LoVo (cell line): ENCODE measurements at regions not wholly inside any gene's neighbourhood (a gene's known extent, or its start where the extent isn't known, plus 50 kb on each side); places are given as distances from the start of the nearest gene placed in this dataset.

Experiments
- DNase-seq: peaks from one replicate; pipeline ENCODE4 v3.0.0-alpha.2; 2016; ENCODE audit warnings: low spot score

DNA sequence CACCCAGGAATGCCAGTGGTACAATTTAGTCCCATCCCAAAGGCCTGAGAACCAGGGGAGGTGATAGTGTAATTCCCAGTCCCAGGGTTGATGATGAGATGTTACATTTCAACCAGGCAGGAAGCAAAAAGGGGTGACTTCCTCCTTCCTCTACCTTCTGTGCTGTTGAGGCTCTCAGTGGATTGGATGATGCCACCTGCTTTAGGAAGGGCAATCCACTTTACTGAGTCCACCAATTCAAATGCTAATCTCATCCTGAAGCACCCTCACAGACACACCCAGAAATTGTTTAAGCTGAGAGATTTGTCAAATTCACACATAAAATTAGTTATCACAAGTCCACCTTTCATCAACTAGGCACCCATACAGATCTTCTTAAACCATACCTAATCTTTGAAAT lies 418.5 kb upstream of the GOLIM4 start:
- DNase-seq: no peak

DNA sequence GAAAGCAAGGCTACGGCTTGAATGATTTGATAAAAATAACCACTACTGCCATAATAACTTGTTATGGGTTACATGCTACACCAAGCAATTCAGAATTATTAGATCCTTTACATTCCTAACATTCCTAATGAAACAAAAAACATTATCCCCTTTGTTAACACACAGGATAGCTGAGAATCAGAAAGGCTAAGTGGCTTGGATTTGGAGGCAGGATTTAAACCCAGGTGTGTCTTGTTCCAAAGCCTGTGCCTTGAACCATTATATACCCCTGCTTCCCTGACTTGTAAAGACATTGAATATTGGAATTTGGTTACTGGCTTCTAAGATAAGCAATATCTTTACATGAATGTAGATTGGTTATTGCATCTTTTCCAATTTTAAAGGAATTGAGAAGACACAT lies 417.1 kb upstream of the GOLIM4 start:
- DNase-seq: no peak

DNA sequence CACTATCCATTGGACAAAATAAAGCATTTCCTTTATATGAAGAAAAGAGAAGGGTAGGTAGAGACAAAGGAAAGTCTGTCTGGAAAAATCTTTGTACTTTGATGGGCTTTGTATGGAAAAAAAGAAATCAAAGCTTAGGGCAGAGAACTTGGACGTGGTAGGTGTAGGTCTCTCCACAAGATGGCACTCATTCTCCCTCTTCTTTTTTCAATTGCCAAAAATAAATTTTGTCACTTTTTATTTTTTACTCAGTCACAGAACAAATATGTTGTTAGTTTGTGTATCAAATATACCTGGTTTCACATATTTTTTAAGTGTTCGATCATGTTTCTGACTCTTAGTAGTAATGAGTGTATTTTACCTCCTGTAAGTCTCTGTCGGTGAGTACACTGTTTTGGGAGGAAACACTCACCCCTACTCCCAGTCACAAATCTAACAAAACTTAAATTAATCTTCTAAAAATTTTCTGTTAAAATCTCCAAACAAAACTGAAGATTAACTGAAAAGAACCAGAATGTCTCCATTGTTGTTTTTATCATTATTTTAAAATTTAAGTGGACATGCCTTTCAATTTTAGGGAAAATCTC lies 415.8 kb upstream of the GOLIM4 start:
- no peak for DNase-seq

- no peak for DNase-seq
Observed at GRCh38 chr3:168506589-168506988, 410.9 kb upstream of the GOLIM4 start.

DNA sequence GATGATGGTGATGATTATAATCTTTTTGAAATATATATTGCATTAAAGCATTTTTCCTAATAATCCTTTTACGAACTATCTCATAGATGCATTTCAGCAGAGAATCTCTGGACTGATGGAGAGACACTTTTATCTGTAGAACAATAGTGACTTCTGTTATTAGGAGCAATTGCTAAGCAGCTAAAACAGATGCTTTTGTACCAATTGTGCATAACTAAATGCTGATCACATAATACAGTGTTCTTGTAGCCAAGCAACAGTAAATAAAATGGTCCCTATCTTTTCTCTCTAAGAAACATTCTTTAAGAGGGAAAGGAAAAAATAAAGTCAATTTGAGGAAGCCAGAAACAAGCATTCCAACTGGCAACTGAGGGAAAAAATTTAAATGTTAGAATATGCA lies 405.8 kb upstream of the GOLIM4 start:
- DNase-seq: no peak

DNA sequence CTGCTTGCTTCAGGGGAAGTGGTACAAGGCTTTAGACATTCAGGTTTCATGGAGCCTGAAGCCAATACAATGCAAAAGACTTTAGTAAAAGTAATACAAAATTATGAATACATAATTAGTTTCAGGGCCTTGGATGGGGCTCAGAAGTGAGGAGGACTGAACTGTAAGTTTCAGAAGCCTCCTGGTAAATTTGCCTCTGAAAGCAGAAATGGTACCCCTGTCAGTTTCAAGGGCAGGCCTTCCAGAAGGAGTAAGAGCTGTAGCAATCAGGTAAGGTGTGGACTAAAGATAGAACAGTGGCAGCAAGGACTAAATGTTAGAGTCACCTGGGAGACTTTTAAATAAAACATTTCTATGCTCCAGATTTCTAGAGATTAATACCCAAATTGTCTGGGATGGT lies 402.5 kb upstream of the GOLIM4 start:
- no peak for DNase-seq

DNA sequence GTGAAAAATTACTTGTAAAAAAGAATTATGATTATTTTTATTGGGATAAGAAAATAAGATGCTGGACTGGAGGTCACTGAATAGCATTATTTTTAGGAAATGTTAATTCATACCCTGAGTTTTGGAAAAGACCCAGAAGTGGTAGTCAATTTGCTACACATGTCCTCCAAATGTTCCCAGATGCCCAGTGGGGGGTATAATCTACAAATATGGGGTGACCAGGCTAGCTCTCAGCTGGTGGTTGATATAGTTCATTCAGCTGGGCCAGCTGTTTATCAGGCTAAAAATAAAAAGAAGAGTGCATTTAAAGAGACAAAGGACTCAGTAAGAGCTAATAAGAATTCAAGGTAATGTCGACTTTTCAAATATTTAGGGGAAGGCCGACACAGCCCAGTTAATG lies 402.0 kb upstream of the GOLIM4 start:
- DNase-seq: no peak

- no peak for DNase-seq
Observed at GRCh38 chr3:168497183-168497582, 401.5 kb upstream of the GOLIM4 start.

DNA sequence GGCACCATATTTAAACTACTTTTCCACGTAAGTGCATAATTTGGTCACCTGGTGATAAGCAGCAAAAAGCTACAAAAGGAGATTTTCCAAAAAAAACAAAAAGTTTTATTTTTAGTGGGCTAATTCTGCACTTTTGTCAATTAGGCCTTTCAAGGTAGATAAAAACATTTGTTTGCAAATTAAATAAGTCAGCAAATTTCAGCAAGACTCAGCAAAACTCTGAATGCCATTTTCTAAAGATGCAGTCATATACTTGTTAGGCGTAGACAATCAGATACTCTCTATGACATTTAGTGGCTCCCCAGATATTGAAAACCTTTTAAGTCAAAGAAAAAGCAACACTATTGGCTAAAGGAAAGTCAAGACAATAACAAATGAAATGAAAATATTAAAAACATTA lies 400.2 kb upstream of the GOLIM4 start:
- DNase-seq: no peak

GRCh38 chr3:168495270-168495669 lies 399.5 kb upstream of the GOLIM4 start:
- DNase-seq: no peak

DNA sequence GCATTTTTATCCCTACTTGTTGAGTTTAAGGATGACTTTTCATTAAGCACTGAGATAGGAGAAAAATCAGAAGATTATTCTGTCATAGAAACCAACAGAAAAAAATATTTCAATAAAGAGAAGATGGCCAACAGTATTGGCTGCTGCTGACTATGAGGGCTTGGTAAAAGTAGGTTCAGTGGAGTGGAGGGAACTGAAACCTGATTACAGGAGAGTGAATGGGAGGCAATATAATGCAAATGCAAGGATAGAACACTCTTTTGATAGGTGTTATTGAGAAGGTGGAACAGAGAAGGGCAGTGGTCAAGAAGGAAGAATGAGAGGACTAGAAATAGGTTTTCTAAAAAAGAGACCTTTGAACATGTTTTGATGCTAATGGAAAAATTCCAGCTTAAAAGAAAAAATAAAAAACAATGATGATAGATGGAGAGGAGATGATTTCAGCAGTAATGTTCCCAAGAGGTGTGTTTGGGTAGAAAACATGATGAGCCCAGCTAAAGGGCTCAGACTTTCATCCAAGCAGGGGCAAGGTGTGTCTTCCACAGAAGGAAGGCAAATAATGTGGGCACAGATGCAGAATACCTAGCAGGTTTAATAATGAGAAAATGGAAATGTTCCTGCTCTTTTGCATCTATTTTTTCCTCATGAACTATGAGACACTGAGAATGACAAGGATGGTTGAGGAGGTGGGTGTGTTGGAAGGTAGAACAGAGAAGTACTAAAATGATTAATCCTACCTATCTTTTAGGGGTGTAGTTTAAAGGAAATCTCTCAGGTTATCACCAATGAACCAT lies 397.9 kb upstream of the GOLIM4 start:
- DNase-seq: no peak

DNA sequence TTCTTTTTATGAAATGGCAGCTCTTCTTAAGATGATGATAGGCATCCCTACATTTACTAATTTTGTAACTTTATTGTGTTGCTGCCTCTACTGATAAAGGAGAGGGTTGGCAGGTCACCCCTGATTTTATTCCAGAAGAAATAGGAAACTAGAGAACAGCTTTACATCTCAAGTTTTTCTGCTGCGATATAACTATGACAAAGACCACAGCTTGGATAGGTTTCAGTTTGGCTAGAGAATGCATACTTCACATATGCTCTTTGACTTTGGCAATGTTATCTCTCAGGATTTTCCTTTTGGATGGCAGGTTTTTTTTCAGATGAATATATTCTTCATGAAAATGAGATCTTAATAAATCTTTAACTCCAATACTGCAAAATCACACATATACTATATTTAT lies 395.3 kb upstream of the GOLIM4 start:
- DNase-seq: no peak

DNA sequence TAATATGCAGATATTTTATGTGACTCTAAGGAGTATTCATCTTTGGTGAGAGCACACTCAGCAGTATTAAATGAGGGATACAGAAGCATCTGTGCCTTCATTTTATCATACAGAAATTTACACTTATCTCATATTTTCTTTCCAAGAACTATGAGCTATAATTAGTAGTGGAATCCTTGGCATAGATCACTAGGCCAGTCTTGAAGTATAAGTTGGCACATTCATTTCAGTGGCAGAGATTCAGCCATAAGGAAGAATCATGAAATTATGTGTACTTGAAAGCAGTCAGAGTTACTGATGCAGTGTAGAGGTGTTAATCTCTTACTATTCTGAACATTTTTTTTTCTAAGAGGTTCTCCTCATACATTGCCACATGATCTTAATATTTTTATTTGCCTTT lies 393.6 kb upstream of the GOLIM4 start:
- DNase-seq: no peak

DNA sequence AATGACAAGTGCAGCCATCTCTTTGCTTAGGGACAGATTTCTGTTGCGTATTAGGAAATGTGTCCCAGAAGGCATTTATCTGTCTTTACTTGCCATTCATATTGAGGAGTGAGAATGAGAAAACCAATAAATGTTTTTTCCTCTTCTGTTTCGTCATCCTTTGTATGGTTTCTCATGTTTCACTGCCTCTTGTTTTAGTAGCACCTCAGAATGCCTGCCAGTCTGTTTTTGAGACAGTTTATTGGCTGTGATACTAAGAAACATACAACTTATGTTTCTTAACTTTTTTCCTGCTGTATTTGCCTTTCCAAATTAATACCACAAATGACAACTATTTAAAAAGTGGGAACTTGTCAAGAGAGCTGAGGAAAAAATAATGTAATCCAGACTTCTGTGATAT lies 390.2 kb upstream of the GOLIM4 start:
- DNase-seq: no peak

- no peak for DNase-seq
Observed at GRCh38 chr3:168476360-168476980, 380.7 kb upstream of the GOLIM4 start.

GRCh38 chr3:168475704-168476103 lies 380.0 kb upstream of the GOLIM4 start:
- DNase-seq: no peak

DNA sequence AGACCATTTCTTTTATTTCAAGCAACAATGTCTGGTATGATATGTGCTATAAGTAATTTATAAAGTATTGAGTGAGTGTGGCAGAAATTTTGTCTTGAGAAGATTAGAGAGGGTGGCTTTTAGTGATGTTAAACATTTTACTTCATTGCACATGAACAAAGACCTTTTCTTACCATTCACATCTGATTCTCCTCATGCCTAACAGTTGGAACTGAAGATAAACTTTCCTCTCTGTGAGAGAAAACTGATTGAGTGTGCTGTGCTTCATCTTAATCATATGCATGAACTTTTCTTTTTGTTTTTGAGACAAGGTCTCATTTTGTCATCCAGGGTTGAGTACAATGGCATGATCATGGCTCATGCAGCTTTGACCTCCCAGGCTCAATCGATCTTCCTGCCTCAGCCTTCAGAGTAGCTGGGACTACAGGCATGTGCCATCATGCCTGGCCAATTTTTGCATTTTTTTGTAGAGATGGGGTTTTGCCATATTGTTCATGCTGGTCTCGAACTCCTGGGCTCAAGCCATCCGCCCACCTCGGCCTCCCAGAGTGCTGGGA lies 377.7 kb upstream of the GOLIM4 start:
- no peak for DNase-seq

DNA sequence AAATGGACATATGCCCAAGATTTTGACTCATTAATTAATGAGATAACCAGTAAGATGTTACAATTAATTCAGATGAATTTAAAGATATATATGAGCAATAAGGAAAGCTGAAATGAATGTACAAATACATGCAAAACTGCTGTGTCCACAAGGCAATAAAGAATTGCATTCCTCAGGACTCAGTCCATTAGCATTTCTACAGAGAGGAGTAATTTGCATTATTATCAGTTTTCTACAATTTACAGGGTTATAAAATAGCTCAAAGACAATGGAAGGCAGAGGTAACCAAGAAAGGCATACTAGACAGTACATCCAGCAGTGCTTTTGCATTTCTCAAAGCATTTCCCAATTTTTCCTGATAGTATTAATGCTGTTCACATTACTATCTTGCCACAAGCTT lies 377.1 kb upstream of the GOLIM4 start:
- no peak for DNase-seq

DNA sequence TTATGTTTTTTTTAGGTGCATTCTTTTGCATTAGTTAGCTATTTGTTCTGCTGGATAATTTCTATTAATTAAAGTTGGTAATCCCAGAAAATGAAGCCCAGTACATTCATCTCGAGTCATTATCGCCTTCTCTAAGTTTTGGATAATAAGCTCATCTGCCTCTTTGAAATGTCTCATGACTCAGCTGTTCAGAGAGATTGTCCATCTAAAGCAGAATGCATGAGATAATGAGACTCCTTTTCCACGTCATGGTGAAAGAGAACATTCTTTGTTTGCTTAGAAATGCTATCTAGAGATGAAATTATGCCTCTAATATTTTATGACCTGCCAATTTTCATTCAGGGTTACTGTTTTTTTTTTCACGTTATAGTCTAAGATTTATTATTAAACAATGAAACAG lies 374.7 kb upstream of the GOLIM4 start:
- no peak for DNase-seq

DNA sequence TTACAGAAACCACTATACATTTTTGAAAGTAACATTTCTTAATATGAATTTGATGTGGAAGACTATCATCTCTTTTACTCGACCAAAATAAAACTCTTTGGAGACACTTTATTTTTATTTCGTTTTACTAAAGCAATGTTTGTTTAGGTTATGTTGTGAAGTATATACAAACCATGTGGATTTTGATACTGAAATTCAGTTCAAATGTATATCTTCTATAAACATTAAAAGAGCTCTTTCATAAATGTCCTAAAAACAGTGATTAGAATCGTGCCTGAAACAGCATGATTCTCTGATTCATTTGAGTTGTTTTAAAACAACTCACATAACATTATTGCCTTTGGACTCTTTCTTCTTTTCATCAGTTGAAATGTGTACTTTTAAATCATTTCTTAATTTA lies 373.7 kb upstream of the GOLIM4 start:
- DNase-seq: no peak

- DNase-seq: no peak
Observed at GRCh38 chr3:168467115-168467714, 371.5 kb upstream of the GOLIM4 start.

- DNase-seq: no peak
Observed at GRCh38 chr3:168461793-168462192, 366.1 kb upstream of the GOLIM4 start.

DNA sequence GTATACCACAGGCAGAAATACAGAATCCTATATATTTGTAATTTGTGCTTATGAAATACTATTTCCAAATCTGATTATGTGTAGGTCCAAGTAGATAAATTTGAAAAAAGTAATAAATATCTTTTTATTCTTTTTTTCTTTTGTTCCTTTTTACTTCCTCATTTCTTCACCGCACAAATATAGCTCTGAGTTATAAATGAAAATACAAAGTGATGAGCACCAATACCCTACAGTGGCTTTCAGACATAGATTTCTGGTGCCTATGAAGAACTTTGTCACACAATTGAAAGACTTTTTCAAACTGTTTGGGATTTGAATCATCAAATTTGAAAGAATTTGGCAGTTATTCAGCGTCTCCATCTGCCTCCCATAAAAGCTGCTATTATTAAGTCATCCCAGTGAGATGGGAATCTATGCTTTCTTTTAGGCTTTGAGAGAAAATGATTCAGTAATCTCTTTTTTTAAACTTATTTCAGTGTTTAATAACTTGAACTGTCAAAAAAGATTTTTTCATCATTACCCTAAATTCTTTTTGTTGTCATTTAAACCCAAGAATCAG lies 363.6 kb upstream of the GOLIM4 start:
- no peak for DNase-seq
